ENCODE measurements at regions not wholly inside any gene's neighbourhood (a gene's known extent, or its start where the extent isn't known, plus 50 kb on each side); places are given as distances from the start of the nearest gene placed in this dataset.

GRCh38 chr4:123104310-123105025 is 182.1 kb upstream of the NUDT6 start:
- Histone ChIP-seq H3K27me3 (no peaks in the 10 kb centered on the region), H3K4me1 (peaks cover 0 to 14% (median 10%) of the 10 kb centered on the region in 4 donors), H3K9me3 (no peaks in the 10 kb centered on the region), H3K4me3 (no peak overlapping the region), H3K27ac (peak overlapping the region in 3 of 4 donors; percentile 5 to 29 (median 18)), H3K36me3 (no peaks in the 10 kb centered on the region)
- intact Hi-C loops (cut with DNase I) = loop anchor here (5.0 to 10.0 kb wide), 4 partner anchors 293 to 1218 kb away; partner anchors contain the start of gene SPRY1
- 63 to 72% methylated on average over 3 of the region's 3 CpGs for WGBS, 2 donors
- TF ChIP-seq POLR2A (IDR thresholded peaks at IDR 0.05) (no peak), POLR2AphosphoS5 (IDR thresholded peaks at IDR 0.05) (peak in 2 of 4 donors; percentile 31 to 53)
- DNase-seq = no peak

GRCh38 chr4:123105026-123105420 is 182.6 kb upstream of the NUDT6 start:
- TF ChIP-seq CTCF (IDR thresholded peaks at IDR 0.05) (no peak), EP300 (IDR thresholded peaks at IDR 0.05) (no peak), POLR2AphosphoS5 (IDR thresholded peaks at IDR 0.05) (no peak), POLR2A (IDR thresholded peaks at IDR 0.05) (no peak)
- intact Hi-C loops (cut with DNase I) = loop anchor here (5.0 to 10.0 kb wide), 2 partner anchors 550 to 1007 kb away; no protein-coding TSS in a partner anchor
- Histone ChIP-seq H3K27ac (peak overlapping the region in 1 of 4 donors; percentile 29), H3K27me3 (no peaks in the 10 kb centered on the region), H3K36me3 (no peaks in the 10 kb centered on the region), H3K9me3 (no peaks in the 10 kb centered on the region), H3K4me1 (peaks cover 0 to 20% (median 16%) of the 10 kb centered on the region in 4 donors), H3K4me3 (no peak overlapping the region)
- 93 to 94% methylated on average over 5 of the region's 5 CpGs for WGBS, 2 donors
- no peak for DNase-seq

GRCh38 chr4:123106747-123107146 is 184.3 kb upstream of the NUDT6 start:
- peaks cover 0 to 32% (median 26%) of the 10 kb centered on the region in 4 donors for H3K4me1 ChIP-seq
- no peak overlapping the region for H3K27ac ChIP-seq
- DNase-seq = no peak
- WGBS, 2 donors = 97 to 98% methylated on average over 8 of the region's 8 CpGs
- no peaks in the 10 kb centered on the region for H3K36me3 ChIP-seq
- no peaks in the 10 kb centered on the region for H3K27me3 ChIP-seq
- intact Hi-C loops (cut with DNase I) = loop anchor here (5.0 to 10.0 kb wide), 2 partner anchors 548 to 1006 kb away; no protein-coding TSS in a partner anchor
- no peaks in the 10 kb centered on the region for H3K9me3 ChIP-seq
- no peak for TF ChIP-seq POLR2A (IDR thresholded peaks at IDR 0.05)
- no peak for TF ChIP-seq EP300 (IDR thresholded peaks at IDR 0.05)
- TF ChIP-seq POLR2AphosphoS5 (IDR thresholded peaks at IDR 0.05) = no peak
- TF ChIP-seq CTCF (IDR thresholded peaks at IDR 0.05) = no peak
- no peak overlapping the region for H3K4me3 ChIP-seq

- H3K27me3 ChIP-seq = no peaks in the 10 kb centered on the region
- 95 to 98% methylated on average over 16 of the region's 16 CpGs for WGBS, 2 donors
- no peak for DNase-seq
- H3K4me1 ChIP-seq = peaks cover 0 to 36% (median 30%) of the 10 kb centered on the region in 4 donors
- intact Hi-C loops (cut with DNase I) = loop anchor here (5.0 to 10.0 kb wide), 2 partner anchors 547 to 1005 kb away; no protein-coding TSS in a partner anchor
- no peak for TF ChIP-seq CTCF (IDR thresholded peaks at IDR 0.05)
- no peak for TF ChIP-seq POLR2AphosphoS5 (IDR thresholded peaks at IDR 0.05)
- TF ChIP-seq EP300 (IDR thresholded peaks at IDR 0.05) = no peak
- TF ChIP-seq POLR2A (IDR thresholded peaks at IDR 0.05) = no peak
- H3K9me3 ChIP-seq = no peaks in the 10 kb centered on the region
- no peaks in the 10 kb centered on the region for H3K36me3 ChIP-seq
- H3K4me3 ChIP-seq = no peak overlapping the region
- no peak overlapping the region for H3K27ac ChIP-seq
Measured at GRCh38 chr4:123107444-123108252, 185.3 kb upstream of the NUDT6 start.

- no peak for DNase-seq
- H3K9me3 ChIP-seq = no peaks in the 10 kb centered on the region
- no peaks in the 10 kb centered on the region for H3K27me3 ChIP-seq
- no peaks in the 10 kb centered on the region for H3K36me3 ChIP-seq
- WGBS, 2 donors = 83 to 90% methylated on average over 2 of the region's 2 CpGs
- TF ChIP-seq POLR2A (IDR thresholded peaks at IDR 0.05) = no peak
- no peak for TF ChIP-seq EP300 (IDR thresholded peaks at IDR 0.05)
- no peak for TF ChIP-seq POLR2AphosphoS5 (IDR thresholded peaks at IDR 0.05)
- no peak for TF ChIP-seq CTCF (IDR thresholded peaks at IDR 0.05)
- peaks cover 0 to 41% (median 32%) of the 10 kb centered on the region in 4 donors for H3K4me1 ChIP-seq
- H3K27ac ChIP-seq = peak overlapping the region in 1 of 4 donors; percentile 62
- H3K4me3 ChIP-seq = no peak overlapping the region
- intact Hi-C loops (cut with DNase I) = loop anchor here (5.0 to 10.0 kb wide), 2 partner anchors 546 to 1003 kb away; no protein-coding TSS in a partner anchor
Measured at GRCh38 chr4:123109139-123109538, 186.7 kb upstream of the NUDT6 start.
